ENCODE measurements at regions not wholly inside any gene's neighbourhood (a gene's known extent, or its start where the extent isn't known, plus 50 kb on each side); places are given as distances from the start of the nearest gene placed in this dataset.

GRCh38 chr12:97160277-97160676, 253.2 kb downstream of the NEDD1 start:
- CTCF ChIA-PET: interaction anchor here (0.7 kb wide), 1 partner anchor 25 kb away, joined by 3 read pairs; no protein-coding TSS in a partner anchor

GRCh38 chr12:97162173-97162572, 255.1 kb downstream of the NEDD1 start:
- H3K27me3 ChIP-seq (ENCODE audit: control insufficient read depth, insufficient read depth, low read length): no peaks in the 10 kb centered on the region
- BruUV-seq (replicated peaks): no TSS peak
- ChIA-PET CTCF (no interaction called here), POLR2A (no interaction called here)
- no peak for ATAC-seq
- H3K4me3 ChIP-seq (ENCODE audit: low read depth in 2 of 2, low read length in 2 of 2): no peak overlapping the region
- no peaks in the 10 kb centered on the region for H3K4me1 ChIP-seq (ENCODE audit: control insufficient read depth, insufficient read depth, low read length)
- intact Hi-C loops (cut with micrococcal nuclease; ENCODE audit: unreplicated experiment): no loop called here
- H3K27ac ChIP-seq (ENCODE audit: low read length): no peak overlapping the region
- H3K9me3 ChIP-seq (ENCODE audit: control insufficient read depth, insufficient read depth, low read depth, low read length): no peaks in the 10 kb centered on the region
- in situ Hi-C loops (cut with HindIII; ENCODE audit: low pct_unique_long_range_greater_than_20kb, low sequenced_read_pairs): no loop called here
- TF ChIP-seq TCF7L2 (IDR thresholded peaks at IDR 0.05; ENCODE audit: low read depth, low read length): no peak
- TF ChIP-seq, protein P1, sequence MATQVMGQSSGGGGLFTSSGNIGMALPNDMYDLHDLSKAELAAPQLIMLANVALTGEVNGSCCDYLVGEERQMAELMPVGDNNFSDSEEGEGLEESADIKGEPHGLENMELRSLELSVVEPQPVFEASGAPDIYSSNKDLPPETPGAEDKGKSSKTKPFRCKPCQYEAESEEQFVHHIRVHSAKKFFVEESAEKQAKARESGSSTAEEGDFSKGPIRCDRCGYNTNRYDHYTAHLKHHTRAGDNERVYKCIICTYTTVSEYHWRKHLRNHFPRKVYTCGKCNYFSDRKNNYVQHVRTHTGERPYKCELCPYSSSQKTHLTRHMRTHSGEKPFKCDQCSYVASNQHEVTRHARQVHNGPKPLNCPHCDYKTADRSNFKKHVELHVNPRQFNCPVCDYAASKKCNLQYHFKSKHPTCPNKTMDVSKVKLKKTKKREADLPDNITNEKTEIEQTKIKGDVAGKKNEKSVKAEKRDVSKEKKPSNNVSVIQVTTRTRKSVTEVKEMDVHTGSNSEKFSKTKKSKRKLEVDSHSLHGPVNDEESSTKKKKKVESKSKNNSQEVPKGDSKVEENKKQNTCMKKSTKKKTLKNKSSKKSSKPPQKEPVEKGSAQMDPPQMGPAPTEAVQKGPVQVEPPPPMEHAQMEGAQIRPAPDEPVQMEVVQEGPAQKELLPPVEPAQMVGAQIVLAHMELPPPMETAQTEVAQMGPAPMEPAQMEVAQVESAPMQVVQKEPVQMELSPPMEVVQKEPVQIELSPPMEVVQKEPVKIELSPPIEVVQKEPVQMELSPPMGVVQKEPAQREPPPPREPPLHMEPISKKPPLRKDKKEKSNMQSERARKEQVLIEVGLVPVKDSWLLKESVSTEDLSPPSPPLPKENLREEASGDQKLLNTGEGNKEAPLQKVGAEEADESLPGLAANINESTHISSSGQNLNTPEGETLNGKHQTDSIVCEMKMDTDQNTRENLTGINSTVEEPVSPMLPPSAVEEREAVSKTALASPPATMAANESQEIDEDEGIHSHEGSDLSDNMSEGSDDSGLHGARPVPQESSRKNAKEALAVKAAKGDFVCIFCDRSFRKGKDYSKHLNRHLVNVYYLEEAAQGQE (IDR thresholded peaks at IDR 0.05; ENCODE audit: insufficient read depth in 1 of 2, low read depth in 2 of 2, low read length in 1 of 2): no peak
- no peak for TF ChIP-seq CTCF (IDR thresholded peaks at IDR 0.05)
- no peak for TF ChIP-seq POLR2AphosphoS5 (IDR thresholded peaks at IDR 0.05; ENCODE audit: low read depth, low read length)
- TF ChIP-seq SIN3A (IDR thresholded peaks at IDR 0.05; ENCODE audit: borderline replicate concordance, insufficient read depth, low read depth, low read length): no peak
- no peaks in the 10 kb centered on the region for H3K36me3 ChIP-seq (ENCODE audit: control insufficient read depth, insufficient read depth, low read length)
- no peak for DNase-seq (ENCODE audit: low read depth, low spot score)

More at GRCh38 chr12:97160277-97160676, 253.2 kb downstream of the NEDD1 start:
- no peak for ATAC-seq
- no TSS peak for BruUV-seq (replicated peaks)
- no peaks in the 10 kb centered on the region for H3K4me1 ChIP-seq (ENCODE audit: control insufficient read depth, insufficient read depth, low read length)
- H3K9me3 ChIP-seq (ENCODE audit: control insufficient read depth, insufficient read depth, low read depth, low read length): no peaks in the 10 kb centered on the region
- H3K27me3 ChIP-seq (ENCODE audit: control insufficient read depth, insufficient read depth, low read length): no peaks in the 10 kb centered on the region
- H3K36me3 ChIP-seq (ENCODE audit: control insufficient read depth, insufficient read depth, low read length): no peaks in the 10 kb centered on the region
- TF ChIP-seq, protein P1 (IDR thresholded peaks at IDR 0.05; ENCODE audit: insufficient read depth in 1 of 2, low read depth in 2 of 2, low read length in 1 of 2): no peak
- no peak for TF ChIP-seq SIN3A (IDR thresholded peaks at IDR 0.05; ENCODE audit: borderline replicate concordance, insufficient read depth, low read depth, low read length)
- TF ChIP-seq CTCF (IDR thresholded peaks at IDR 0.05): no peak
- no peak for TF ChIP-seq POLR2AphosphoS5 (IDR thresholded peaks at IDR 0.05; ENCODE audit: low read depth, low read length)
- no peak for TF ChIP-seq TCF7L2 (IDR thresholded peaks at IDR 0.05; ENCODE audit: low read depth, low read length)
- no peak for DNase-seq (ENCODE audit: low read depth, low spot score)
- no peak overlapping the region for H3K27ac ChIP-seq (ENCODE audit: low read length)
- POLR2A ChIA-PET: no interaction called here
- no peak overlapping the region for H3K4me3 ChIP-seq (ENCODE audit: low read depth in 2 of 2, low read length in 2 of 2)
- in situ Hi-C loops (cut with HindIII; ENCODE audit: low pct_unique_long_range_greater_than_20kb, low sequenced_read_pairs) (no loop called here), intact Hi-C loops (cut with micrococcal nuclease; ENCODE audit: unreplicated experiment) (no loop called here)

All from Panc1 (cell line).